Thyroid gland (tissue), 4 donors: ENCODE measurements at regions not wholly inside any gene's neighbourhood (a gene's known extent, or its start where the extent isn't known, plus 50 kb on each side); places are given as distances from the start of the nearest gene placed in this dataset.

Experiments used
- DNase-seq, 2 donors: peaks; one replicate each; pipeline ENCODE4 v3.0.0-alpha.2; 2019
- H3K27ac ChIP-seq, 3 donors: fragments of 200-600 bp; sonication (generic); 1 replicate in 2 of 3; 2 replicates in 1 of 3; pipeline ENCODE4 v1.5.1; 2016 to 2019; ENCODE audit warnings: mild to moderate bottlenecking in 1 of 3, moderate library complexity in 1 of 3
- H3K27me3 ChIP-seq: fragments of 200-600 bp; sonication (generic); one replicate; pipeline ENCODE4 v1.5.1; 2019
- H3K36me3 ChIP-seq, 2 donors: fragments of 200-600 bp; sonication (generic); one replicate each; pipeline ENCODE4 v1.5.1; 2016 to 2019
- H3K4me1 ChIP-seq, 2 donors: fragments of 200-600 bp; sonication (generic); one replicate each; pipeline ENCODE4 v1.5.1; 2017 to 2019
- H3K4me3 ChIP-seq, 3 donors: fragments of 200-600 bp; sonication (generic); replicated peaks in 1 of 3; 1 replicate in 2 of 3; 2 replicates in 1 of 3; pipeline ENCODE4 v1.5.1; 2016; ENCODE audit warnings: mild to moderate bottlenecking in 1 of 3
- H3K9me3 ChIP-seq: fragments of 200-600 bp; sonication (generic); one replicate; pipeline ENCODE4 v1.5.1; 2017
- POLR2A ChIP-seq, 2 donors: fragments of 450-650 bp; IDR thresholded peaks; one replicate each; pipeline ENCODE4 v1.6.1; 2017; ENCODE audit warnings: antibody characterized with exemption in 2 of 2, mild to moderate bottlenecking in 2 of 2, moderate library complexity in 1 of 2
- WGBS, 2 donors: methylation state at CpG; one replicate each; pipeline ENCODE4 v1.1.5; 2017; 5-methylcytosine and 5-hydroxymethylcytosine counted together
- intact Hi-C: fragments of 100-400 bp; cut with DNase I; formaldehyde crosslinking; loops from one replicate; pipeline ENCODE4 v1.15.1; 2023
- TF ChIP-seq, protein P1 (sequence below), 6 experiments: fragments of 200-600 bp in 3 of 6; fragments of 450-650 bp in 3 of 6; sonication (generic) in 3 of 6; IDR thresholded peaks; one replicate each; pipeline ENCODE4 v1.5.1; 2016 to 2019; ENCODE audit warnings: antibody characterized with exemption in 6 of 6, mild to moderate bottlenecking in 2 of 6, inconsistent platforms in 1 of 6, moderate library complexity in 1 of 6

GRCh38 chr10:118397391-118397790 is 55.3 kb upstream of the FAM204A start:
- no peak overlapping the region for H3K4me3 ChIP-seq
- H3K27ac ChIP-seq: no peak overlapping the region
- DNase-seq: no peak
- no peaks in the 10 kb centered on the region for H3K9me3 ChIP-seq
- TF ChIP-seq POLR2A (IDR thresholded peaks at IDR 0.05): no peak
- TF ChIP-seq, protein P1, sequence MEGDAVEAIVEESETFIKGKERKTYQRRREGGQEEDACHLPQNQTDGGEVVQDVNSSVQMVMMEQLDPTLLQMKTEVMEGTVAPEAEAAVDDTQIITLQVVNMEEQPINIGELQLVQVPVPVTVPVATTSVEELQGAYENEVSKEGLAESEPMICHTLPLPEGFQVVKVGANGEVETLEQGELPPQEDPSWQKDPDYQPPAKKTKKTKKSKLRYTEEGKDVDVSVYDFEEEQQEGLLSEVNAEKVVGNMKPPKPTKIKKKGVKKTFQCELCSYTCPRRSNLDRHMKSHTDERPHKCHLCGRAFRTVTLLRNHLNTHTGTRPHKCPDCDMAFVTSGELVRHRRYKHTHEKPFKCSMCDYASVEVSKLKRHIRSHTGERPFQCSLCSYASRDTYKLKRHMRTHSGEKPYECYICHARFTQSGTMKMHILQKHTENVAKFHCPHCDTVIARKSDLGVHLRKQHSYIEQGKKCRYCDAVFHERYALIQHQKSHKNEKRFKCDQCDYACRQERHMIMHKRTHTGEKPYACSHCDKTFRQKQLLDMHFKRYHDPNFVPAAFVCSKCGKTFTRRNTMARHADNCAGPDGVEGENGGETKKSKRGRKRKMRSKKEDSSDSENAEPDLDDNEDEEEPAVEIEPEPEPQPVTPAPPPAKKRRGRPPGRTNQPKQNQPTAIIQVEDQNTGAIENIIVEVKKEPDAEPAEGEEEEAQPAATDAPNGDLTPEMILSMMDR (IDR thresholded peaks at IDR 0.05): no peak
- WGBS, 2 donors: 79 to 82% methylated on average over 4 of the region's 4 CpGs
- no peaks in the 10 kb centered on the region for H3K27me3 ChIP-seq
- H3K36me3 ChIP-seq: no peaks in the 10 kb centered on the region
- intact Hi-C loops: no loop called here
- no peaks in the 10 kb centered on the region for H3K4me1 ChIP-seq

- Histone ChIP-seq H3K4me1 (no peaks in the 10 kb centered on the region), H3K36me3 (no peaks in the 10 kb centered on the region), H3K4me3 (no peak overlapping the region), H3K27me3 (no peaks in the 10 kb centered on the region), H3K9me3 (no peaks in the 10 kb centered on the region), H3K27ac (no peak overlapping the region)
- DNase-seq: no peak
- intact Hi-C loops: no loop called here
- no peak for TF ChIP-seq POLR2A (IDR thresholded peaks at IDR 0.05)
- TF ChIP-seq, protein P1 (IDR thresholded peaks at IDR 0.05): no peak
- WGBS, 2 donors: 89 to 92% methylated on average over 5 of the region's 5 CpGs
Measured at GRCh38 chr10:118395947-118396346, 53.8 kb upstream of the FAM204A start.

GRCh38 chr10:118394301-118395200 is 52.4 kb upstream of the FAM204A start:
- TF ChIP-seq POLR2A (IDR thresholded peaks at IDR 0.05): no peak
- TF ChIP-seq, protein P1 (IDR thresholded peaks at IDR 0.05): no peak
- WGBS, 2 donors: 46 to 56% methylated on average over 8 of the region's 8 CpGs
- Histone ChIP-seq H3K4me3 (no peak overlapping the region), H3K27me3 (no peaks in the 10 kb centered on the region), H3K9me3 (no peaks in the 10 kb centered on the region), H3K27ac (no peak overlapping the region), H3K36me3 (no peaks in the 10 kb centered on the region), H3K4me1 (no peaks in the 10 kb centered on the region)
- intact Hi-C loops: no loop called here
- no peak for DNase-seq

DNA sequence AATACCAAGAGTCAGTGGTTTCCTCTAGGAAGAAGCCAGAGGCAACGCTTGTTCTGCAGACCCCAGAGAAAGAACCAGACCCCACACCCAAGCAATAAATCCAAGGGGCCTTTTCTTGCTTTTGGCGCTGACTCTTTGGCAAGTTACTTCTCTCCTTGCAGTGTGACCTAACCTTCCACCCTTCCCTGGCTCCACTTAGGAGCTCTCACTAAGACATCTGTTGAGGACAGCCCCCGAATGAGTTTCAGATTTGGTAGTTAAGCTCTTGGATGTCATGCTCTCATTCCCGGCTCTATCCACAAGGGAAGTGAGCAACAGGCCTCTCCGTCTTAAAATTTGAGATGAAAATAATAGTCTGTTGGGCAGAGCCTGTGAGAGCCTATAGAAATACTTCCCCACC is 50.6 kb upstream of the FAM204A start:
- no peak overlapping the region for H3K27ac ChIP-seq
- no peaks in the 10 kb centered on the region for H3K36me3 ChIP-seq
- intact Hi-C loops: no loop called here
- H3K27me3 ChIP-seq: no peaks in the 10 kb centered on the region
- H3K4me1 ChIP-seq: no peaks in the 10 kb centered on the region
- WGBS, 2 donors: 64 to 79% methylated on average over 5 of the region's 5 CpGs
- H3K9me3 ChIP-seq: no peaks in the 10 kb centered on the region
- no peak for DNase-seq
- H3K4me3 ChIP-seq: no peak overlapping the region
- no peak for TF ChIP-seq POLR2A (IDR thresholded peaks at IDR 0.05)
- TF ChIP-seq, protein P1 (IDR thresholded peaks at IDR 0.05): no peak
